ENCODE measurements at regions not wholly inside any gene's neighbourhood (a gene's known extent, or its start where the extent isn't known, plus 50 kb on each side); places are given as distances from the start of the nearest gene placed in this dataset.

DNA sequence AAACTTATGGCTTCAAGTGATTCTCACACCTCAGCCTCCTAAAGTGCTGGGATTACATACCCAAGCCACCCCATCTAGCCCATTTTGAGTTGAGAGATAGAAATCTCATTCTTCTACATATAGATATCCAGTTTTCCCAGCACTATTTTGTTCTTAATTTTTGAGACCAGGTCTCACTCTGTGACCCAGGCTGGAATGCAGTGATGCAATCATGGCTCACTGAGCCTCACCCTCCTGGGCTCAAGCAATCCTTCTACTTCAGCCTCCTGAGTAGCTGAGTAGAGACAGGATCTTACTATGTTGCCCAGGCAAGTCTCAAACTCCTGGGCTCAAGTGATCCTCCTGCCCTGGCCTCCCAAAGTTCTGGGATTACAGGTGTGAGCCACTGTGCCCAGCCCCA lies 60.9 kb upstream of the CTNNA1 start:
- Histone ChIP-seq H4K5ac (ENCODE audit: low read depth, low read length) (no peak overlapping the region), H3K4ac (ENCODE audit: low read depth, low read length) (no peak overlapping the region), H3K27ac (ENCODE audit: insufficient read depth, low read length) (no peak overlapping the region), H3K79me1 (ENCODE audit: low read depth in 1 of 2, low read length in 2 of 2) (no peaks in the 10 kb centered on the region), H4K8ac (ENCODE audit: low read depth in 2 of 2, low read length in 2 of 2) (no peak overlapping the region), H2AK9ac (replicated peaks; ENCODE audit: low read depth, low read length, poor library complexity) (no peak overlapping the region), H3K56ac (ENCODE audit: extremely low read depth, insufficient read depth, low read length) (no peak overlapping the region), H2BK15ac (ENCODE audit: low read depth, low read length) (no peak overlapping the region), H3K9ac (ENCODE audit: low read depth, low read length) (no peak overlapping the region), H3K4me3 (ENCODE audit: insufficient read depth, low read depth, low read length) (no peak overlapping the region), H4K91ac (ENCODE audit: insufficient read depth, low read depth, low read length) (no peak overlapping the region), H3K36me3 (ENCODE audit: control insufficient read depth, insufficient read depth, low read length) (no peaks in the 10 kb centered on the region), H3K9me1 (ENCODE audit: insufficient read depth, low read length) (peaks cover 4% of the 10 kb centered on the region), H3K23ac (ENCODE audit: low read depth, low read length) (no peak overlapping the region), H2AK5ac (ENCODE audit: low read depth, low read length) (no peak overlapping the region), H2BK20ac (ENCODE audit: low read depth, low read length) (no peak overlapping the region), H2BK5ac (ENCODE audit: low read depth, low read length, poor library complexity, severe bottlenecking) (no peak overlapping the region), H3K9me3 (ENCODE audit: control insufficient read depth, insufficient read depth, low read length) (no peaks in the 10 kb centered on the region), H3K4me1 (ENCODE audit: control insufficient read depth, insufficient read depth, low read length) (peaks cover 5% of the 10 kb centered on the region), H4K20me1 (ENCODE audit: insufficient read depth, low read length) (no peaks in the 10 kb centered on the region), H3K27me3 (ENCODE audit: control insufficient read depth, insufficient read depth, low read length) (0 out of 2 replicates have a peak, but pooled peaks cover 2% of the 10 kb centered on the region), H3K14ac (replicated peaks; ENCODE audit: low read depth, low read length) (no peak overlapping the region), H3K4me2 (ENCODE audit: low read depth, low read length) (no peak overlapping the region), H2BK120ac (ENCODE audit: low read depth, low read length) (no peak overlapping the region), H3K18ac (ENCODE audit: low read depth, low read length) (no peak overlapping the region), H2AFZ (replicated peaks; ENCODE audit: low read length, poor library complexity) (no peak overlapping the region)
- intact Hi-C loops (cut with micrococcal nuclease): no loop called here
- no TSS peak for BruUV-seq (replicated peaks)
- ATAC-seq (ENCODE audit: low read depth) (no peak), DNase-seq (no peak)
- in situ Hi-C loops (cut with MboI; ENCODE audit: low sequenced_read_pairs): no loop called here
- peak; percentile 51 for TF ChIP-seq CEBPB (IDR thresholded peaks at IDR 0.05; ENCODE audit: low read depth, low read length)
- no peak for TF ChIP-seq SMC3 (IDR thresholded peaks at IDR 0.05; ENCODE audit: low read depth, low read length)
- CTCF ChIA-PET: no interaction called here
- dilution Hi-C loops (cut with HindIII; ENCODE audit: low sequenced_read_pairs, unreplicated experiment): no loop called here
- POLR2A ChIA-PET (ENCODE audit: unreplicated experiment): no interaction called here

Data from IMR-90 (cell line).